GM12874 (cell line): ENCODE measurements at regions not wholly inside any gene's neighbourhood (a gene's known extent, or its start where the extent isn't known, plus 50 kb on each side); places are given as distances from the start of the nearest gene placed in this dataset.

Source experiments
- TF ChIP-seq, protein P1 (sequence below): IDR thresholded peaks from 2 replicates; pipeline ENCODE4 v1.5.1; 2011; ENCODE audit warnings: low read depth, mild to moderate bottlenecking, control low read depth, low read length, moderate library complexity; ENCODE audit not compliant: insufficient read depth

DNA sequence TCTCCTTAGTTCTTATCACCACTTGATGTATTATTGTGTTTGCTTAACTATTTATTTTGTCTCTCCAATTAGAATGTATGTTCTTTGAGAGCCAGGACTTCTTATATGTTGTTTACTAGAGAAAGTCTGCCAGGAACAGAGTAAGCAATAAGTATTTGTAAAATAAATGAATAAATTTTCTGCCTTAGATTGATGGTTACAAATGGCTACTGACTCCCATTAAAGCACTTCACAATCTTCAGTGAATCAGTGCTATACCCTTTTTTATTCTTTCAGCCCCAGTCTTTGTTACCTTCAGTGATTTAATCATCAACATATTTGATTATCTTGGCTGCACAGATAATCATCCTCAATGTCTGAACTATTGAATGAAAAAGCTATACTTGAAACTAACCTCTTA, 197.1 kb upstream of the TMEM196 start:
- TF ChIP-seq, protein P1, sequence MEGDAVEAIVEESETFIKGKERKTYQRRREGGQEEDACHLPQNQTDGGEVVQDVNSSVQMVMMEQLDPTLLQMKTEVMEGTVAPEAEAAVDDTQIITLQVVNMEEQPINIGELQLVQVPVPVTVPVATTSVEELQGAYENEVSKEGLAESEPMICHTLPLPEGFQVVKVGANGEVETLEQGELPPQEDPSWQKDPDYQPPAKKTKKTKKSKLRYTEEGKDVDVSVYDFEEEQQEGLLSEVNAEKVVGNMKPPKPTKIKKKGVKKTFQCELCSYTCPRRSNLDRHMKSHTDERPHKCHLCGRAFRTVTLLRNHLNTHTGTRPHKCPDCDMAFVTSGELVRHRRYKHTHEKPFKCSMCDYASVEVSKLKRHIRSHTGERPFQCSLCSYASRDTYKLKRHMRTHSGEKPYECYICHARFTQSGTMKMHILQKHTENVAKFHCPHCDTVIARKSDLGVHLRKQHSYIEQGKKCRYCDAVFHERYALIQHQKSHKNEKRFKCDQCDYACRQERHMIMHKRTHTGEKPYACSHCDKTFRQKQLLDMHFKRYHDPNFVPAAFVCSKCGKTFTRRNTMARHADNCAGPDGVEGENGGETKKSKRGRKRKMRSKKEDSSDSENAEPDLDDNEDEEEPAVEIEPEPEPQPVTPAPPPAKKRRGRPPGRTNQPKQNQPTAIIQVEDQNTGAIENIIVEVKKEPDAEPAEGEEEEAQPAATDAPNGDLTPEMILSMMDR: no peak

DNA sequence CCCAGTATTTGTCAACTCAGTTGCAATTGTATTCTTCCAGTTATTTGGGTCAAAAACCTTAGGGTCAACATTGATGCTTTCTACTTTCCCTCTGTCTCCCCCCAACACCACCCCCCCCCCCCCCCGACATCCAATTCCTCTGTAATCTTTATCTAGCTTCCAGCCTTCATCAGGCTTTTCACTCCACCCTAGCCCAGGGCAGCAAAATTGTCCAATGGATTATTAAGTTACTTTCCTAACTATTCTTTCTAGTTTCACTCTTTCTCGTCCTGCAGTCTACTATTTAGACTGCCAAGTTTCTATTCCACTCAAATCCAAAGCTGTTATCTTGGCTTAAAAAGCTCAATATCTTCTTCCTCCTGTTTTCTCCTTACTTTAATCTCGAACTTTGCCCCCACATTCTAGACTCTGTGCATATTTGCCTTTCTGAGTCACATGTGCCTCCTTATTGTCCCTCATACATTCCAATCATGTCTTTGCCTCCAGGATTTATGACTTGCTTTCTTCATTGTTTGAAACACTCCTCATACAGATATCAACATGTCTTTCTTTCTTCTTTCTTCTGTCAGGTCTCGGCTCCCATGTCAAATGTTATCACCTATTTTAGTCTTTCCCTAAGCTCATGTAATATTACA, 196.6 kb upstream of the TMEM196 start:
- TF ChIP-seq, protein P1: no peak

DNA sequence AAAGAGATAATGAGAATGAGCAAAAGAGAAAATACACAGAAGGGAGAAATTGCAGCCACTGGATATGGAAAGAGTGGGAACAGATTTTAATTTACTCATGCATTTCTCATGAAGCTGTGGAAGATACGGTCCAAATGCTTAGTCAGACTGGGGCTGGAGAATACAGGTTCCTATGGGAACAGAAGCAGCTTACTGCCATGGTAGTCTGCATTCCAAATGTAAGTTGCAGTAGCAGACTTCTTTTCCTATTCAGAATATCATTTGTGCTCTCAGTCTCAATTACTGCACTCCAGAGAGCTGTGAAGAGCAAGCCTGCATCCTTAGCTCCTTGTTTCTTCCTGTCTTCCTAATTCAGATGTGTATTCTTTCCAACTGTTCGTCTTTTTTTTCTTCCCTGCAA, 190.8 kb upstream of the TMEM196 start:
- TF ChIP-seq, protein P1: no peak

DNA sequence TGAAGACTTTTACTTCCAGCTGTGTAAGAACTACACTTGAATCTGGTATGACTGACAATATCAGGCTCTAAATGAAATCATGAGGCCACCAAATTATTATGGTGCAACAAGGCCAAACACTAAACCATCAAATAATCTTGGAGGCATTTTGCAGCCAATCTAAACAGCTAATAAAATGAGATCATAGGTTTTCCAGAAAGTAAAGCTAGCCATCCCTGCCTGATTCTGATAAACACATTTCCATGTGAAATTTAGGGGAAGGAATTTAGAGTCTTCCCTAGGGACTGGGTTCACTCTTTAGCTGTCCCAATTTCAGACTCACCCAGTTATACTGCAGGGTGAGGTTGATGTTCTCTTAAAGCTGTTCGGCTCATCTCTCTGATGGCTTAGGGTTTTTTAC, 190.3 kb upstream of the TMEM196 start:
- TF ChIP-seq, protein P1: no peak

DNA sequence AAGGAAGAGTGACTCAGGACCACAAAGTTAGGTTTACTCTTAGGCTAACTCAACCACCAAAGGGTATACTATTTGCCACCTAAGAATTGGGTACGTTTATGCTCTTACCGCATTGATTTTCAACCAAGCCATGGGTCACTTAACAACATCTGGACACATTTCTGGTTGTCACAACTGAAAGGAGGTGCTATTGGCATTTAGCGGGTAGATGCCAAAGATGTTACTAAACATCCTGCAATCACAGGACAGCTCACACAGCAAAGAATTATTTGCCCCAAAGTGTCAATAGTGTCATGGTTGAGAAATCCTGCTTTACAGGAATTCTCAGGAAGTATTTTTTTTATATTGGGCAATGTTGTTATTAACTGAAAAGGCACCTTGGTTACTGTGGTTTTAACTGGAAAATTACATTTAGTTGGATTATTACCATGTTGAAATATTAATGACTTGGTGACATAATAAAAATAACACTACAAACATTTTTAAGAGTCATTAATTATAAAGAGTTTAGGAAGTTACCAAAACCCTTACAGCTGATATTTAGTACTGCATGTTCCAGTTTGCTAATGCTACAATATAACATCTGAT, 185.0 kb upstream of the TMEM196 start:
- TF ChIP-seq, protein P1: no peak

DNA sequence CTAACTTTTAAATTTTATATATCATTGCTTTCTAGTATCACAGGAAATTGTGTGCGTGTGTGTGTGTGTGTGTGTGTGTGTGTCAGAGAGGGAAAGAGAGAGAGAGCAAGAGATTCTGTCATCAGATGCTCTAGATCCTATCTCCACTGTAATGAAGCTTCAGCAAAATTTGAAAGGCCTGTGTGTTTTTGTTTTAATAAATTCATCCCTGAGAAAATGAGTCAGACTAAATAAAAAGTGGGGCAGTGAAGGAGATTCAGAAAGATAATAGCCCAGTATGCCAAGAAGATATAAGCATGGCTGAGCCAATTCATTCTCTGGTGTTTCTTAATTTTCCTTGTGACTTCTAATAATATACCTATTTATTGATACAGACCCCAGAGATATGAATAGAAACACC, 184.2 kb upstream of the TMEM196 start:
- TF ChIP-seq, protein P1: no peak

DNA sequence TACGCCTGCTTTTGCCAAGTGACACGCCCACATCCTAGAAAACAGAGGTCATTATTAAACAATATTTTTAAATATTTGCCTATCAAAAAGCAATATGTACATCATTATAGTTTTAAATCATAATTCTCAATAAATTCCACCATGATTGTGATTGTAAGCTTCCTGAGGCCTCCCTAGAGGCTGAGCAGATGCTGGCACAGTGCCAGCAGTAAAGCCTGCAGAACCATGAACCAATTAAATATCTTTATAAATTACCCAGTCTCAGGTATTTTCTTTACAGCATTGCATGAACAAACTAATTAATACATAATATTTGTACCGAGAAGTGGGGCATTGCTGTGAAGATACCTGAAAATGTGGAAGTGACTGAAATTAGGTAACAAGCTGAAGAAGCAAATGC, 174.7 kb upstream of the TMEM196 start:
- TF ChIP-seq, protein P1: no peak
